Omental fat pad (tissue), 3 donors: ENCODE measurements at regions not wholly inside any gene's neighbourhood (a gene's known extent, or its start where the extent isn't known, plus 50 kb on each side); places are given as distances from the start of the nearest gene placed in this dataset.

Experiments
- ATAC-seq: fragments of 150-250 bp; one replicate; pipeline ENCODE4 v1.9.1; 2016; ENCODE audit warnings: mild to moderate bottlenecking, moderate library complexity; ENCODE audit not compliant: low FRiP score
- DNase-seq: peaks from one replicate; pipeline ENCODE4 v3.0.0-alpha.2; 2019; ENCODE audit warnings: low spot score
- TF ChIP-seq, protein P1 (sequence below), 3 donors: fragments of 450-650 bp; IDR thresholded peaks; one replicate each; pipeline ENCODE4 v1.5.1; 2016 to 2017; ENCODE audit warnings: antibody characterized with exemption in 3 of 3, mild to moderate bottlenecking in 3 of 3, moderate library complexity in 2 of 3

DNA sequence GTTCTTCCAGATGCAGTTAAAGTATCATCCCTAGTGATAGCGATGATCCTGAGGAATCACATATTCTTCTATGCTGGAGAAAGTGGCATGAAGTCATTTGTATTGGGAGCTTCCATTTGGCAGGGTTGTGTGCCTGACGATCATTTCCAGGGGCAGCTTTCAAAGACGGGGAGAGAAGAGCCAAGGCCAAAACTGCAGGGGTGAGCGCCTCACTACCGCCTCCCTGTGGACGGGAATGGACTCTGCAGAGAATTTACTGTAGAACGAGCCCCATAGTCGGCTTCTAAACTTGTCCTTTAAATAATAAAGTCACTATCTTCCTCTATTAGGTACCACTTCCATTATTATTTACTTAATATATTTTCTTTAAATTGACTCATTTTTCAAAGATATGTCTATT, 555.9 kb upstream of the TMEM132C start:
- DNase-seq (no peak), ATAC-seq (no peak)
- TF ChIP-seq, protein P1, sequence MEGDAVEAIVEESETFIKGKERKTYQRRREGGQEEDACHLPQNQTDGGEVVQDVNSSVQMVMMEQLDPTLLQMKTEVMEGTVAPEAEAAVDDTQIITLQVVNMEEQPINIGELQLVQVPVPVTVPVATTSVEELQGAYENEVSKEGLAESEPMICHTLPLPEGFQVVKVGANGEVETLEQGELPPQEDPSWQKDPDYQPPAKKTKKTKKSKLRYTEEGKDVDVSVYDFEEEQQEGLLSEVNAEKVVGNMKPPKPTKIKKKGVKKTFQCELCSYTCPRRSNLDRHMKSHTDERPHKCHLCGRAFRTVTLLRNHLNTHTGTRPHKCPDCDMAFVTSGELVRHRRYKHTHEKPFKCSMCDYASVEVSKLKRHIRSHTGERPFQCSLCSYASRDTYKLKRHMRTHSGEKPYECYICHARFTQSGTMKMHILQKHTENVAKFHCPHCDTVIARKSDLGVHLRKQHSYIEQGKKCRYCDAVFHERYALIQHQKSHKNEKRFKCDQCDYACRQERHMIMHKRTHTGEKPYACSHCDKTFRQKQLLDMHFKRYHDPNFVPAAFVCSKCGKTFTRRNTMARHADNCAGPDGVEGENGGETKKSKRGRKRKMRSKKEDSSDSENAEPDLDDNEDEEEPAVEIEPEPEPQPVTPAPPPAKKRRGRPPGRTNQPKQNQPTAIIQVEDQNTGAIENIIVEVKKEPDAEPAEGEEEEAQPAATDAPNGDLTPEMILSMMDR (IDR thresholded peaks at IDR 0.05): no peak

DNA sequence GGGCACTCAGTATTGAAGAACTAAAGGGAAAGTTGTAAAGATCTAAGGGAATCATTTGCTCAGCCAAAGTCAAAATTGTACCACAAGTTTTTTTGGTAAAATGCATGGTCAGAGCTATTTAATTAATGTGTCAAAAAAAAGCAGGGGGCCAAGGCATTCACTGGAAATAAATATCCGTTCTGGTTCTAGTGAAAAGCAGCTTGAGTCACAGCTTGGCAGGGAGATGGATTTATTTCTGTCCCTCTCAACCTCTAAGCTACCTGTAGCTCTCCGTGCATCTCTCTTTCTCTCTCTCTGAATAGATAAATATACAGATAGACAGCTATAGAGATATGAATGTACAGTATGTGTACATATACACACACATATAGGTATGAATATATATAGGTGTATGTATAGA, 554.4 kb upstream of the TMEM132C start:
- TF ChIP-seq, protein P1 (IDR thresholded peaks at IDR 0.05): no peak
- ATAC-seq (no peak), DNase-seq (no peak)

DNA sequence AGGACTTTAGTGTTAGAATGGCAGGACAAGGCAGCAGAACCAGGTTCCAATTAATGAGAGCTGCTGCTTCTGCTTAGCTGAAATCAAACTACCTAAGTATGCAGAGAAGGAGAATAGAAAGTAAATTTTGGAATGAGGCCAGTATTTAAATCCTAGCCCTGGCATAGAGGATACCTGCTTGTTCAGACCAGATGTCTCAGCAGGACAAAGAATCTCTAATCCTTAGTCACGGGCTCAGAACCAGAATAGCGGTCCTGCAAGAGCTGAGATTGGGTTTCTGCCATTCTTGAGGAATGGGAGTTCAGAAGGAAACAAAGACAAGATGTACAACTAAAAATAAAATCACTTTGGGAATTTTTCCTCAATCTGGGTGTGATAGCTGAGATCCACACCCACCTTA, 550.8 kb upstream of the TMEM132C start:
- TF ChIP-seq, protein P1 (IDR thresholded peaks at IDR 0.05): no peak
- DNase-seq (no peak), ATAC-seq (no peak)

DNA sequence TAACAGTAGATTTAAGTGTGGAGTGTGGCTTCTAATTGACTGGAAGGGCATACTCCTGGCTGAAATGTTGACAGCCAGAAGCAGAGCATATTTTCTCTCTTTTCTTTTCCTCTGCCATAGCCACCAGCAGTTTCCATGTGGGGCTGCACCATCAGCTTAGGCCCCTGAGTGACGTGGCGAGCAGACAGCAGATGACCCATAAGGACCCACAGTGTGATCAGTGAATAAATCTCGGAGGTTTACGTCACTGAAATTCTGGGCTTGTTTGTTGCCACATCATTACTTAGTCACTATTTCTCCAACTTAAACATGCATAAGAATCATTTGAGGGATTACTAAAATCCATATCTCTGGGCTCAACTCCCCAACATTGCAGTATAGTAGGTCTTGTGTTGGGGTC, 549.7 kb upstream of the TMEM132C start:
- TF ChIP-seq, protein P1 (IDR thresholded peaks at IDR 0.05): no peak
- ATAC-seq: no peak
- no peak for DNase-seq

DNA sequence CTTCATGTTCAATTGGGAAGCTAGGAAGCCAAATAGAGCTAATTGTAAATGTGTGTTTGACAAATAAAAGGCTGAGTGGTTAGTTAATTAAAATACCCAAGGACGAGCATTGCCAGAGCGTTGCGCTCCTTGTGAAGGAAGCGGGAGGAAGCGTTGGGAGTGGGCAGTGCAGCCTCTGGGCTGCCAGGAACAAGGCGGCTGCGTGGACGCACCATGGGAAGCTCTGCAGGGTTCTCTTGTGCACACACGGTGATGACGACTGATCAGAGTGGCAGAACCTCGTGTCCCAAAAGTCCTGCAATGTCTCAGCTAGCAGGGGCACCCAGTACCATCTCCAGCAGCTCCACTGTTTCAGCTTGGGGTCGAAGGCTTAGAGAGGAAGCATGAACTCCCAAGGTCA, 546.6 kb upstream of the TMEM132C start:
- ATAC-seq: no peak
- DNase-seq: no peak
- TF ChIP-seq, protein P1 (IDR thresholded peaks at IDR 0.05): no peak

DNA sequence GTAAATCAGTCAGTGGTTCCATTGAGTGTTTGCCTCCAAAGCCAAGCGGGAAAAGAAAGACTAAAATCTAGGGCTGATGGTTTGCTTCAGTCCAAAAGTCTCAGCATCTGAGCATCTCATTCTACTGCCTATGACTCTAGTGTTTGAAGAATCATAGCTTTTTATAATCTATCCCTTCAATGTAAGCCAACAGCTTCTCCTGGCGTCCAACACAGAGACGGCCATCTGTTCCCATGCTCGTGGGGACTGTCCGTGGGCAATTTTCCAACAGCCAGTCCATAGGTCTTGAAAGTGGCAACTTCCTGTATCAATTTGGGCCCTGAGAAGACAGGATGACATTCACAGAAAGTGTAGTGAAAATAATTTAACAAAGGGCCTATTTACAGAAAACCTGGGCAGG, 544.4 kb upstream of the TMEM132C start:
- no peak for DNase-seq
- no peak for ATAC-seq

DNA sequence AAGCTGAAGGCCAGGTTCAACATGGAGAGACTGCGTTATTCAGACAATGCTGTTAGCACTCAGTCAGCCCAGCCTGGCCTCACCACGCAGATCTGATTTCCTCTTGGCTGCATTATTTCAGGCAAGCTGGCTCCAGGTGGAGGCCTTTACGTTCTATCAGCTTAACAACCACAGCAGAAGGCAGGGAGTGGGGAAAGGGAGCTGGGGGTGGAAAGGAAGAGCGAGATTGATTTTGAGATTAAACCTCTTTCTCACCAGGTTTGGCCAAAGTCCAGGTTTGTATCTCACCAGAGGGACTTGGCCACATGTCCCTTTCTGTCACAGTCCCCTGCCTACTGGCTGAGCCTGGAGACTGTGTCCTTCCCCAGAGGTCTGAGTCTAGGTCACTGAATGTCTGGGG, 543.7 kb upstream of the TMEM132C start:
- DNase-seq: no peak
- TF ChIP-seq, protein P1 (IDR thresholded peaks at IDR 0.05): no peak
- ATAC-seq: no peak

More for the DNA sequence above, 544.4 kb upstream of the TMEM132C start:
- TF ChIP-seq, protein P1 (IDR thresholded peaks at IDR 0.05): no peak
